H1 (cell line): ENCODE measurements at regions not wholly inside any gene's neighbourhood (a gene's known extent, or its start where the extent isn't known, plus 50 kb on each side); places are given as distances from the start of the nearest gene placed in this dataset.

Source experiments
- CREB1 ChIP-seq: IDR thresholded peaks from 2 replicates; pipeline ENCODE4 v1.6.1; 2012; ENCODE audit warnings: inconsistent platforms
- NRF1 ChIP-seq: IDR thresholded peaks from 2 replicates; pipeline ENCODE4 v1.6.1; 2011; ENCODE audit warnings: mild to moderate bottlenecking, low read depth, low read length, improper control_type of control experiment
- SP1 ChIP-seq: IDR thresholded peaks from 2 replicates; pipeline ENCODE4 v1.6.1; 2011; ENCODE audit warnings: low read depth, low read length
- TBP ChIP-seq: IDR thresholded peaks from 2 replicates; pipeline ENCODE4 v1.6.1; 2011; ENCODE audit warnings: low read depth, low read length, improper control_type of control experiment

GRCh38 chrX:146994163-146994562, 179.6 kb upstream of the CXorf51A start (continued):
- no peak for TF ChIP-seq NRF1
- TF ChIP-seq TBP, result no peak
- TF ChIP-seq SP1, result no peak
- TF ChIP-seq CREB1, result no peak
